ENCODE measurements at regions not wholly inside any gene's neighbourhood (a gene's known extent, or its start where the extent isn't known, plus 50 kb on each side); places are given as distances from the start of the nearest gene placed in this dataset.
"Not testable (repeated sequence)": the region's sequence is repeated elsewhere in the genome, so short reads cannot be mapped to it uniquely, and the experiment has no call there.

GRCh38 chr1:4068076-4068475 is 168.0 kb upstream of the C1orf174 start:
- no peak for DNase-seq

GRCh38 chr1:4071653-4072052 is 171.6 kb upstream of the C1orf174 start:
- DNase-seq: no peak

GRCh38 chr1:4072481-4073153 is 172.5 kb upstream of the C1orf174 start:
- DNase-seq: no peak

- DNase-seq: no peak
Observed at GRCh38 chr1:4075436-4076225, 175.6 kb upstream of the C1orf174 start.

- no peak for DNase-seq
Observed at GRCh38 chr1:4076346-4076745, 176.3 kb upstream of the C1orf174 start.

GRCh38 chr1:4078091-4078962 is 178.3 kb upstream of the C1orf174 start:
- DNase-seq: not testable (repeated sequence)

GRCh38 chr1:4079815-4080214 is 179.7 kb upstream of the C1orf174 start:
- DNase-seq: no peak

- no peak for DNase-seq
Observed at GRCh38 chr1:4081806-4082711, 182.0 kb upstream of the C1orf174 start.

GRCh38 chr1:4083231-4084047 is 183.4 kb upstream of the C1orf174 start:
- DNase-seq: no peak

GRCh38 chr1:4084048-4084431 is 184.0 kb upstream of the C1orf174 start:
- DNase-seq: no peak

GRCh38 chr1:4084446-4084845 is 184.4 kb upstream of the C1orf174 start:
- no peak for DNase-seq

GRCh38 chr1:4084896-4085295 is 184.8 kb upstream of the C1orf174 start:
- no peak for DNase-seq

GRCh38 chr1:4085546-4085945 is 185.5 kb upstream of the C1orf174 start:
- DNase-seq: no peak

- DNase-seq: no peak
Observed at GRCh38 chr1:4086085-4086850, 186.2 kb upstream of the C1orf174 start.

GRCh38 chr1:4086921-4087320 is 186.8 kb upstream of the C1orf174 start:
- no peak for DNase-seq

- no peak for DNase-seq
Observed at GRCh38 chr1:4087530-4088420, 187.7 kb upstream of the C1orf174 start.

- DNase-seq: no peak
Observed at GRCh38 chr1:4088676-4089075, 188.6 kb upstream of the C1orf174 start.

- DNase-seq: no peak
Observed at GRCh38 chr1:4089421-4090175, 189.5 kb upstream of the C1orf174 start.

- DNase-seq: no peak
Observed at GRCh38 chr1:4090556-4090955, 190.5 kb upstream of the C1orf174 start.
